ENCODE measurements at regions not wholly inside any gene's neighbourhood (a gene's known extent, or its start where the extent isn't known, plus 50 kb on each side); places are given as distances from the start of the nearest gene placed in this dataset.

DNA sequence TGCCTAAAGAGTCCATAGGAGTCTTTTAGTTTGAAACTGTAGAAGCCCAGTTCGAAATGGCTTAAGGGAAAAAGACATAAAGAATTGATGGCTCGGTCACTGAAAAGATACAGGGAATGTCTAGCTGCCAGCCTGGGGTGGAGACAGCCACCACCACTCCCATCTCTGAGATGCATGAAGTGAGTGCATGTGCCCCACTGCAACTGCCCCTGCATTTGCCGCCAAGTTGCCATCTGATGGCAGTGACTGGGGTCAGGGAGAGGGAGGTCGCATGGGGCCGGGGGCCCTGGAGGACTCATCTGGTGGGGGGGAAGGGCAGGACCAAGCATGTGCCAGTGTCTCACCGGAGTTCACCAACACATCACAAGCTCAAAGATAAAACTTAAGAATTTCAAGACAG, 385.8 kb upstream of the SULF2 start:
- TF ChIP-seq, protein P1, sequence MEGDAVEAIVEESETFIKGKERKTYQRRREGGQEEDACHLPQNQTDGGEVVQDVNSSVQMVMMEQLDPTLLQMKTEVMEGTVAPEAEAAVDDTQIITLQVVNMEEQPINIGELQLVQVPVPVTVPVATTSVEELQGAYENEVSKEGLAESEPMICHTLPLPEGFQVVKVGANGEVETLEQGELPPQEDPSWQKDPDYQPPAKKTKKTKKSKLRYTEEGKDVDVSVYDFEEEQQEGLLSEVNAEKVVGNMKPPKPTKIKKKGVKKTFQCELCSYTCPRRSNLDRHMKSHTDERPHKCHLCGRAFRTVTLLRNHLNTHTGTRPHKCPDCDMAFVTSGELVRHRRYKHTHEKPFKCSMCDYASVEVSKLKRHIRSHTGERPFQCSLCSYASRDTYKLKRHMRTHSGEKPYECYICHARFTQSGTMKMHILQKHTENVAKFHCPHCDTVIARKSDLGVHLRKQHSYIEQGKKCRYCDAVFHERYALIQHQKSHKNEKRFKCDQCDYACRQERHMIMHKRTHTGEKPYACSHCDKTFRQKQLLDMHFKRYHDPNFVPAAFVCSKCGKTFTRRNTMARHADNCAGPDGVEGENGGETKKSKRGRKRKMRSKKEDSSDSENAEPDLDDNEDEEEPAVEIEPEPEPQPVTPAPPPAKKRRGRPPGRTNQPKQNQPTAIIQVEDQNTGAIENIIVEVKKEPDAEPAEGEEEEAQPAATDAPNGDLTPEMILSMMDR (IDR thresholded peaks at IDR 0.05) = no peak
- TF ChIP-seq POLR2A (IDR thresholded peaks at IDR 0.05) = no peak

Data from body of pancreas (tissue), 4 donors.